Liver (tissue), 8 donors: ENCODE measurements at regions not wholly inside any gene's neighbourhood (a gene's known extent, or its start where the extent isn't known, plus 50 kb on each side); places are given as distances from the start of the nearest gene placed in this dataset.
"Not testable (repeated sequence)": the region's sequence is repeated elsewhere in the genome, so short reads cannot be mapped to it uniquely, and the experiment has no call there.

Experiments
- DNase-seq: peaks from one replicate; pipeline ENCODE4 v3.0.0-alpha.2; 2017; ENCODE audit warnings: low spot score
- H3K27ac ChIP-seq, 2 donors: one replicate each; pipeline ENCODE4 v1.7.0; 2013; ENCODE audit warnings: inconsistent platforms in 2 of 2, low read length in 2 of 2, control low read depth in 1 of 2, low read depth in 1 of 2, mild to moderate bottlenecking in 1 of 2
- H3K27me3 ChIP-seq, 4 donors: one replicate each; pipeline versions ENCODE4 v1.6.1 to v1.7.0; 2013; ENCODE audit warnings: low read length in 3 of 4, inconsistent platforms in 1 of 4, mild to moderate bottlenecking in 1 of 4, moderate library complexity in 1 of 4; ENCODE audit not compliant: control insufficient read depth in 4 of 4, insufficient read depth in 4 of 4
- H3K36me3 ChIP-seq, 4 donors: one replicate each; pipeline versions ENCODE4 v1.6.1 to v1.7.0; 2013; ENCODE audit warnings: low read length in 3 of 4, mild to moderate bottlenecking in 3 of 4, low read depth in 1 of 4, moderate library complexity in 1 of 4; ENCODE audit not compliant: control insufficient read depth in 4 of 4, insufficient read depth in 3 of 4
- H3K4me1 ChIP-seq, 4 donors: one replicate each; pipeline versions ENCODE4 v1.6.1 to v1.7.0; 2013; ENCODE audit warnings: low read length in 3 of 4, mild to moderate bottlenecking in 3 of 4, moderate library complexity in 1 of 4; ENCODE audit not compliant: control insufficient read depth in 4 of 4, insufficient read depth in 4 of 4
- H3K4me3 ChIP-seq, 3 donors: one replicate each; pipeline versions ENCODE4 v1.6.1 to v1.7.0; 2013; ENCODE audit warnings: low read length in 3 of 3, control low read depth in 1 of 3, low read depth in 1 of 3, mild to moderate bottlenecking in 1 of 3
- H3K9ac ChIP-seq, 2 donors: one replicate each; pipeline ENCODE4 v1.7.0; 2013; ENCODE audit warnings: low read length in 2 of 2, mild to moderate bottlenecking in 2 of 2, moderate library complexity in 2 of 2, control low read depth in 1 of 2, low read depth in 1 of 2
- H3K9me3 ChIP-seq, 4 donors: one replicate each; pipeline versions ENCODE4 v1.6.1 to v1.7.0; 2013; ENCODE audit warnings: low read length in 3 of 4; ENCODE audit not compliant: control insufficient read depth in 4 of 4
- CTCF ChIP-seq: fragments of 150-350 bp; IDR thresholded peaks from 2 replicates; pipeline ENCODE4 v1.5.1; 2017; ENCODE audit warnings: improper control_type of control experiment, low read depth, low read length; ENCODE audit not compliant: missing input control
- EGR1 ChIP-seq, 2 donors: IDR thresholded peaks; 2 replicates each; pipeline ENCODE4 v1.6.1; 2016 to 2018; ENCODE audit warnings: antibody characterized with exemption in 2 of 2, low read depth in 2 of 2
- FOXA1 ChIP-seq: IDR thresholded peaks from 2 replicates; pipeline ENCODE4 v1.6.1; 2016; ENCODE audit warnings: antibody characterized with exemption
- HNF4A ChIP-seq, 2 donors: conservative IDR thresholded peaks; 2 replicates each; pipeline ENCODE4 v1.6.1; 2016; ENCODE audit warnings: antibody characterized with exemption in 2 of 2, mild to moderate bottlenecking in 2 of 2
- HNF4G ChIP-seq: IDR thresholded peaks from 2 replicates; pipeline ENCODE4 v1.6.1; 2016; ENCODE audit warnings: antibody characterized with exemption
- JUND ChIP-seq, 2 donors: IDR thresholded peaks; 2 replicates each; pipeline ENCODE4 v1.6.1; 2016; ENCODE audit warnings: antibody characterized with exemption in 2 of 2
- NR2F2 ChIP-seq: IDR thresholded peaks from 2 replicates; pipeline ENCODE4 v1.6.1; 2016; ENCODE audit warnings: antibody characterized with exemption
- RAD21 ChIP-seq, 2 donors: IDR thresholded peaks; 2 replicates each; pipeline ENCODE4 v1.6.1; 2016; ENCODE audit warnings: antibody characterized with exemption in 2 of 2, mild to moderate bottlenecking in 2 of 2
- SP1 ChIP-seq: IDR thresholded peaks from 2 replicates; pipeline ENCODE4 v1.6.1; 2018; ENCODE audit warnings: antibody characterized with exemption, mild to moderate bottlenecking
- TAF1 ChIP-seq: conservative IDR thresholded peaks from 2 replicates; pipeline ENCODE4 v1.6.1; 2016; ENCODE audit warnings: antibody characterized with exemption, mild to moderate bottlenecking
- WGBS: extraction: QIAGEN DNeasy Blood & Tissue Kit; methylation state at CpG from one replicate; pipeline ENCODE4 v1.1.7; 2013; 5-methylcytosine and 5-hydroxymethylcytosine counted together
- TF ChIP-seq, protein P1 (sequence below): IDR thresholded peaks from 2 replicates; pipeline ENCODE4 v1.6.1; 2016; ENCODE audit warnings: antibody characterized with exemption
- TF ChIP-seq, protein P2 (sequence below): IDR thresholded peaks from 2 replicates; pipeline ENCODE4 v1.6.1; 2016; ENCODE audit warnings: antibody characterized with exemption, mild to moderate bottlenecking
- donor health status: healthy.
- donor health status: healthy.
- donor health status: healthy.
- donor health status: healthy.
- donor health status: healthy.

DNA sequence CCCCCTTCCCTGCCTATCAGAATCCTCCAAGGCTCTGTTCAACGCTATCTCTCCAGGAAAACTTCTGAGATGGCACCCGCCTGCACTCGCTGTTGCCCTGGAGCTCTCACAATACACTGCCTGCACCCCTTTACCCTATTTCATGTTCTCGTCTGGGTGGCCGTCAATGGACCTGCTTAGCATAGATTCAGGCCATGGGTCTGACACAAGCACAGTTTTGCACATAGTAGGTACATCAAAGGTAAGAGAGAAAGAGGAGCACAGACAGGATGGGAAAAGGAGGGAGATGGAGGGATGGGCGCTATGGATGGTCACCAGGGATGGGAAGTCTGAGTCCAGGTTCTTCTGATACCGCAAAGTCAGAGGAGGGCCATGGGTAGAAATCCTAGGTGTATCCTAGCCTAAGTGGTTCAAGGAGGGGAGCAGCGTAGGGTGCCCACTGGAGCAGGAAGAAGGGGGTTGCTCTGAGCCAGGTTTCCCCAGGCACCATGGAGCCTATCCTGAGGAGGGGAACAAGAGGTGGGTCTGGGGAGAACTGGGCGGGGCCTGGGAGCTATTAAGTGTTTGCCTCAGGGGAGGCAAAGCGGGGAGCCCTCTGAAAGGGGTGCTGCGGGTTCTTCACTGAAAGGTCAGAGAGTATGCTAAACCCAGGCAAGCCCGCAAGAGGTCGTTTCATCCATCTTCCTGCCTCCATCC lies 89.3 kb downstream of the MRPL14 start (continued):
- TF ChIP-seq CTCF = no peak

DNA sequence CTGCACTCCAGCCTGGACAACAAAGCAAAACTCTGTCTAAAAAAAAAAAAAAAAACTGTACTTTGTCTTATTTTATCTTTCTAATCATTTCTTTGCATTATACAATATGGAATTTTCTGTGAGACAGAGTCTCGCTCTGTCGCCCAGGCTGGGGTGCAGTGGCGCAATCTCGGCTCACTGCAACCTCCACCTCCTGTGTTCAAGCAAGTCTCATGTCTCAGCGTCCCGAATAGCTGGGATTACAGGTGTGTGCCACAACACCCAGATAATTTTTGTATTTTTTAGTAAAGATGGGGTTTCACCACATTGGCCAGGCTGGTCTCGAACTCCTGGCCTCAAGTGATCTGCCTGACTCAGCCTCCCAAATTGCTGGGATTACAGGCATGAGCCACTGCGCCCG lies 90.0 kb downstream of the MRPL14 start:
- H3K9me3 ChIP-seq, DNase-seq, H3K4me1 ChIP-seq, H3K4me3 ChIP-seq, H3K27ac ChIP-seq, H3K9ac ChIP-seq, H3K36me3 ChIP-seq, H3K27me3 ChIP-seq: not testable (repeated sequence)
- 94% methylated on average over 9 of the region's 9 CpGs for WGBS

- peaks cover 0 to 4% (median 0%) of the 10 kb centered on the region in 4 donors for H3K4me1 ChIP-seq
- DNase-seq = no peak
- no peaks in the 10 kb centered on the region for H3K36me3 ChIP-seq
- 84% methylated on average over 9 of the region's 9 CpGs for WGBS
- H3K4me3 ChIP-seq = no peak overlapping the region
- no peak overlapping the region for H3K27ac ChIP-seq
- H3K27me3 ChIP-seq = no peaks in the 10 kb centered on the region
- TF ChIP-seq HNF4A (conservative IDR thresholded peaks at IDR 0.05) = peak in 1 of 2 donors; percentile 67
- no peak for TF ChIP-seq TAF1
- TF ChIP-seq SP1 = peak; percentile 57
- no peak for TF ChIP-seq FOXA1
- TF ChIP-seq HNF4G = no peak
- no peak for TF ChIP-seq NR2F2
- no peak for TF ChIP-seq RAD21 (IDR thresholded peaks at IDR 0.05)
- TF ChIP-seq EGR1 (IDR thresholded peaks at IDR 0.05; ENCODE audit: low read depth in 2 of 2) = no peak
- no peaks in the 10 kb centered on the region for H3K9me3 ChIP-seq
- H3K9ac ChIP-seq = no peak overlapping the region
Measured at GRCh38 chr6:44036699-44037101, 90.6 kb downstream of the MRPL14 start.

DNA sequence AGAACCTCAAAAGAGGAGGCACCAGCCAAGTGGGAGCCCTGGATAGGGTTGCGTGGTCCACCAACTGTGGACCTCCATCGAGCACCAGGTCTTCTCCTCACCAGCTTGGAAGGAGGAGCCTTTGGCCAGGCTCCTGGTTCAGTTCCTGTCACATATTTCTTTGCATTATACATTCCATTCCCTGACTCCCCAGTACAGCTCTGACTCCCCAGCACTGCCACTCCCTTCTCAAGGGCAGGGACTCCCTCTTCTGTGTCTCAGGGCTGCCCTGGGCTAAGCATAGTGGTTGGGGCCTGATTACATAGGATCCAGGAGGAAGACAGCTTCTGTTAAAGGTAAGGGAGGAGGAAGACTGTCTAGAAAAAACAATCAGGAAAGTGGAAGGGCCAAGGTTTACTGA lies 91.1 kb downstream of the MRPL14 start:
- Histone ChIP-seq H3K4me1 (no peaks in the 10 kb centered on the region), H3K27ac (no peak overlapping the region), H3K27me3 (no peaks in the 10 kb centered on the region), H3K9ac (no peak overlapping the region), H3K36me3 (no peaks in the 10 kb centered on the region), H3K9me3 (no peaks in the 10 kb centered on the region), H3K4me3 (no peak overlapping the region)
- 94% methylated on average over 2 of the region's 2 CpGs for WGBS
- no peak for DNase-seq
- TF ChIP-seq, protein P1, sequence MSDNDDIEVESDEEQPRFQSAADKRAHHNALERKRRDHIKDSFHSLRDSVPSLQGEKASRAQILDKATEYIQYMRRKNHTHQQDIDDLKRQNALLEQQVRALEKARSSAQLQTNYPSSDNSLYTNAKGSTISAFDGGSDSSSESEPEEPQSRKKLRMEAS = no peak
- no peak for TF ChIP-seq JUND (IDR thresholded peaks at IDR 0.05)
- TF ChIP-seq, protein P2, sequence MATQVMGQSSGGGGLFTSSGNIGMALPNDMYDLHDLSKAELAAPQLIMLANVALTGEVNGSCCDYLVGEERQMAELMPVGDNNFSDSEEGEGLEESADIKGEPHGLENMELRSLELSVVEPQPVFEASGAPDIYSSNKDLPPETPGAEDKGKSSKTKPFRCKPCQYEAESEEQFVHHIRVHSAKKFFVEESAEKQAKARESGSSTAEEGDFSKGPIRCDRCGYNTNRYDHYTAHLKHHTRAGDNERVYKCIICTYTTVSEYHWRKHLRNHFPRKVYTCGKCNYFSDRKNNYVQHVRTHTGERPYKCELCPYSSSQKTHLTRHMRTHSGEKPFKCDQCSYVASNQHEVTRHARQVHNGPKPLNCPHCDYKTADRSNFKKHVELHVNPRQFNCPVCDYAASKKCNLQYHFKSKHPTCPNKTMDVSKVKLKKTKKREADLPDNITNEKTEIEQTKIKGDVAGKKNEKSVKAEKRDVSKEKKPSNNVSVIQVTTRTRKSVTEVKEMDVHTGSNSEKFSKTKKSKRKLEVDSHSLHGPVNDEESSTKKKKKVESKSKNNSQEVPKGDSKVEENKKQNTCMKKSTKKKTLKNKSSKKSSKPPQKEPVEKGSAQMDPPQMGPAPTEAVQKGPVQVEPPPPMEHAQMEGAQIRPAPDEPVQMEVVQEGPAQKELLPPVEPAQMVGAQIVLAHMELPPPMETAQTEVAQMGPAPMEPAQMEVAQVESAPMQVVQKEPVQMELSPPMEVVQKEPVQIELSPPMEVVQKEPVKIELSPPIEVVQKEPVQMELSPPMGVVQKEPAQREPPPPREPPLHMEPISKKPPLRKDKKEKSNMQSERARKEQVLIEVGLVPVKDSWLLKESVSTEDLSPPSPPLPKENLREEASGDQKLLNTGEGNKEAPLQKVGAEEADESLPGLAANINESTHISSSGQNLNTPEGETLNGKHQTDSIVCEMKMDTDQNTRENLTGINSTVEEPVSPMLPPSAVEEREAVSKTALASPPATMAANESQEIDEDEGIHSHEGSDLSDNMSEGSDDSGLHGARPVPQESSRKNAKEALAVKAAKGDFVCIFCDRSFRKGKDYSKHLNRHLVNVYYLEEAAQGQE = no peak
